ENCODE measurements at regions not wholly inside any gene's neighbourhood (a gene's known extent, or its start where the extent isn't known, plus 50 kb on each side); places are given as distances from the start of the nearest gene placed in this dataset.
"Not testable (repeated sequence)": the region's sequence is repeated elsewhere in the genome, so short reads cannot be mapped to it uniquely, and the experiment has no call there.

DNA sequence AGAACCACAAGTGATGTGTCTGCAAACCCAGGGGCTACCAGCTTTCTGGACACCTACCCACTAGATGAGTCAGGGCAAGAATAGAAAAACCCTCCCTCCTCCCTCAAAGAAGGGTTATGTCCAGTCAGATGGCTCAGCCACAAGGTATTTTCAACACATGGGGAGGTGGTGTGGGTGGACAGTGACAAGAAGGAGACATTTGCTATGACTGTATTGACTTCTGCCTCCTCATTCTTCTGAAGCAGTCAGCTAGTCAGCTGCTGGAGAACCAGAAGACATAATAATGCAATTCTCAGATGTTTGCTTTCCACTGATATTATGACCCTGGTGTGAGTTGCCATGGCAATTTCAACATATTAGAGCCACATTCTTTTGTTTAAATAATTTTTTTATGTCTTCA lies 66.7 kb upstream of the GOLGA8B start:
- peak; percentile 83 to 89 (median 86) for DNase-seq

DNA sequence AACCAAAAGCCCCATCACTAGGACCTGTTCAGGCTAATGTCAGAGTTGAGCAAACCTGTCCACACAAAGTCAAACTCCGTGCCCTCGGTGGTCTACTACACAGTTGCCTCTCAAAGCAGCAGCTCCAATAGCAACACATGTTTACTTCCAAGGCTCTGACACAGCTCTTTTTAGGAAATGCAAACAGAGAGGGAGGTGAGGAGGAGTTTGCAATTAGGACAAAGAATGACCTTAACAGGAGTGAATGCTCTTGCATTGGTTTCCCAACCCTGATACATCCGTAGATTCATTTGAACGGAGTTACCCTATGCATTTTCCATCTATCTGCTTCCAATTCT lies 64.8 kb upstream of the GOLGA8B start:
- no peak for DNase-seq

DNA sequence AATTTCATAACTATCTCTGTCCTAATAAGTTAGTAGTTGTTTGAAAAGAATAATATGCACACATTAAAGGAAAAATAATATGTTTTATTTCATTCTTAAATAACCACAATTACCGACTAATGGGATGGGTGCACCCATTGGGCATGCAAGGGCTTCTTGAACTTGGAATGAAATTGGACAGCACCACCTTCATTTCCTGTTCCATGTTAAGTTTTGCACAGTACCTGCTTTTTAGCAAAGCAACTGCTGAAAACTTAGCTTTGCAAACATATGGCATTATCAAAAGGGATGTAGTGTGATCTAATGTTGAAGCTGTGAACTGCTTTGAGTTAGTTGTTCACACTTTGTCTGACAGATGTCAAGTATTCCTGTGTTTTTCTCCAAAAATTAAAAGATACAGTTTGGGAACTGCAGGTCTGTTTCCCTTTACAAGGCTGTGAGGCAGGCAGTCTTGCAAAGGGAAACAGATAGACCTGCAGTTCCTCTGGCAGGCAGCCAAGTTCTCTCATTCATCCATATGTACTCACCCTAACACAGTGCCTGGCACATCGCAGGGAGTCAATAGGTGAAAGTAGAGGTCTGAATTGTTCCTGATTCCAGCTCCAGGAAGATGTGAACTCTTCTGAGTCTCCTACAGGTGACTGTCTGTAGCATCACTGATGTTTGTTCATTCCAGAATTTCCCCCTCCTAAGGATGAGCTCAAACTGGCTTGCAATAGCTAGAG lies 64.3 kb upstream of the GOLGA8B start:
- DNase-seq = peak; percentile 42 to 62 (median 53)

DNA sequence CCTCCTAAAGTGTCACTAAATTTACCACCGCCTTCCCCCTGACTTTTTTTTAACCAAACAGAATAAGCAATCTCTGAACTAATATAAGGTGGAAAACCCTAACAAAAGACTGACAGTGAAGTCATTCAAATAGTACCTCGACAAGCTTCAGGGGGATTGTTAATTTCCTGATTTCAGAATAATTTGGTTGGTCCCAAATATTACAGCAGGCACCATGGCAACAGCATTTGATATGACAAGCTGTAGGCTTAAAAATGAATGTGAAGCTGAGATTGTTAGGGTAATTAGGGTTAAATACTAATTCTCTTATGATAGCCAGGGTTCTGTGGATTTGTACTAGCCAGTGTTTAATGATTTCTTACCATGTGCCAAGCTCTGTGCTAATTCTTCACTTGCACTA lies 63.5 kb upstream of the GOLGA8B start:
- DNase-seq = peak; percentile 19 to 54 (median 28)

DNA sequence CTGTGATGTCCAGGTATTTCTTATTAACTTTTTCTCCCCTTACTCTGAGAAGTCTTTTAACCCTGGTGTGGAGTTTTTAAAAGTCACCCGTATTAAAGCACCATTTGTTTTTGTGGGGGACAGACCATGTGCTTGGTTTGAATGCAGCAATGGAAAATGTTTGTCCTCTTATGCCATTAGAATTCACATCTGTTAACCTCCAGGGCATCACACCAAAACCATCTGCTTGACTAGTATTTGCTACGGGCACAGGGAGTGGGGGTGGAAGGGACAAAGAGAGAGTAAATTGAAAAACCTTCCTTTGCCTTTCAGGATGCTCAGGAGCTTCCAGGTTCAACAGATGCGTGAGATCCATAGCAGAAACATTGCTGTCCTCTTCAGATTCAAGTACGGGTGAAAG lies 61.4 kb upstream of the GOLGA8B start:
- no peak for DNase-seq

DNA sequence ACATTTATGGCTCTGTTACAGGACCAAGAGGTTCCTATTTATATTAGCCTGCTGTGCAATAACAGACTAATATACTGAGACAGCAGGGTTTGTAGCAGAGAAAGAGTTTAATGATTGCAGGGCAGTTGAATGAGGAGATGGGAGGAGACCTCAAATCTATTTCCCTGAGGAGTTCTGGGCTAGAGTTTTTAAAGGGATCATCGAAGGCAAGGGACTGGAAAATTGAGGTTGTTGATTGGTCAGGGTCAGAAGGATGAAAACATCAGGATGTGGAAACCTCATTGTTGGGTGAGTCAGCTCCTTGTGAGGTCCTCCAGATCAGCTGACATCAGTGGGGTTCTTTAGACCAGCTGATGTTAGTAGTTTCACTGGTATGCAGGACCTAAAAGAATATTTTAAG lies 60.6 kb upstream of the GOLGA8B start:
- peak; percentile 75 to 79 (median 76) for DNase-seq

DNA sequence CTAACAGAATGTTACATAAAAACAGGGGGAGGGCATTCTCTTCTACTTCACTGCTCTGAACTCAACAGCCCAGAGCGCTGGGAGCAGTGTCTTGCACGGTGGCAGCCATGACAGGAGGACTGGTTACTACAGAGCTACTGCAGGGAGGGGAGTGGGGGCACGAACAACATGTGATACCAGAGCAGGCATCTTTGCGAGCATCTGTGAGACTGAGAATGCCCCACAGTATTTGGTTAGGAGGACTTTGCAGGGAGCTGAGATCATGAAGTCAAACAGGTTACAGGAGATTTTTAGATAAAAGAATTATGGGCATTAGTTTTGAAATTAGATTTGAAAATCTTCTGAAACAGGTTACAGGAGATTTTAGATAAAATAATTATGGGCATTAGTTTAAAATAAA lies 58.8 kb upstream of the GOLGA8B start:
- no peak for DNase-seq

DNA sequence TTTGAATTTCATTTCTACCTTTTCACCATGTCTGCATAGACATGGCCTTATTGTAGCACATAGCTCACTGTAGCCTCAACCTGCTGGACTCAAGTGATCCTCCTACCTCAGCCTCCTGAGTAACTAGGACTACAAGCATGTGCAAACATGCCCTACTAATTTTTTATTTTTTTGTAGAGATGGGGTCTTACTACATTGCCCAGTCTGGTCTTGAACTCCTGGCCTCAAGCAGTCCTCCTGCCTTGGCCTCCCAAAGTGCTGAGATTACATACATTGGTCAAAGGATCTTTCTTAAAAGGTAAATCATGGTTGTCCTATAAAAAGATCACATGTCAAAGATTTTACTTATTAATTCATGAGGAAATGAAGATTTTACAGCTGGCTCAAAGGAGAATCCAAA lies 57.2 kb upstream of the GOLGA8B start:
- DNase-seq = no peak

DNA sequence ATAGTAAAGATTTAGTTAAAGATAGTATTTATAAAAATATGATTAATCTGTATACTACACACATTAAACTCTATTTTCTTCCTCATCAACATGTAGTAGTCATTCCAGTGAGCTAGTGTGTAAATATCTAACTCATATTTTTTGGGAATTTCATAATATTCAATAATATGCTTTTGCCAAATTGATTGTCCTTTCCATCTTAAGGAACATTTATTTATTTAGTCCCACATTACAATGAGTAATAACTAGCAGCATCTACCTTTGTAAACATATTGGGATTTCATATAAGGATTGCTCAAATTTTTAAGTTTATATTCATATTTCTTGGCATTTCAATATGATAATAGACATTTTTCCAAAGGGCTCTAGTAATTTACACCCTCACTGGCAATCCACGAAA lies 53.9 kb upstream of the GOLGA8B start:
- no peak for DNase-seq

DNA sequence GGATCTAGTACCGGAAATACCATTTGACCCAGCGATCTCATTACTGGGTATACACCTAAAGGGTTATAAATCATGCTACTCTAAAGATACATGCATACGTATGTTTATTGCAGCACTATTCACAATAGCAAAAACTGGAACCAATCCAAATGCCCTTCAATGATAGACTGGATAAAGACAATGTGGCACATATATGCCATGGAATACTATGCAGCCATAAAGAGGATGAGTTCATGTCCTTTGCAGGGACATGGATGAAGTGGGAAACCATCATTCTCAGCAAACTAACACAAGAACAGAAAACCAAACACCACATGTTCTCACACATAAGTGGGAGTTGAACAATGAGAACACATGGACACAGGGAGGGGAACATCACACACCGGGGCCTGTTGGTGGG lies 50.2 kb upstream of the GOLGA8B start:
- not testable (repeated sequence) for DNase-seq

Data from suppressor macrophage treated with lipopolysaccharide for 1 hour (primary cell).